ENCODE measurements at regions not wholly inside any gene's neighbourhood (a gene's known extent, or its start where the extent isn't known, plus 50 kb on each side); places are given as distances from the start of the nearest gene placed in this dataset.

- TF ChIP-seq, protein P1, sequence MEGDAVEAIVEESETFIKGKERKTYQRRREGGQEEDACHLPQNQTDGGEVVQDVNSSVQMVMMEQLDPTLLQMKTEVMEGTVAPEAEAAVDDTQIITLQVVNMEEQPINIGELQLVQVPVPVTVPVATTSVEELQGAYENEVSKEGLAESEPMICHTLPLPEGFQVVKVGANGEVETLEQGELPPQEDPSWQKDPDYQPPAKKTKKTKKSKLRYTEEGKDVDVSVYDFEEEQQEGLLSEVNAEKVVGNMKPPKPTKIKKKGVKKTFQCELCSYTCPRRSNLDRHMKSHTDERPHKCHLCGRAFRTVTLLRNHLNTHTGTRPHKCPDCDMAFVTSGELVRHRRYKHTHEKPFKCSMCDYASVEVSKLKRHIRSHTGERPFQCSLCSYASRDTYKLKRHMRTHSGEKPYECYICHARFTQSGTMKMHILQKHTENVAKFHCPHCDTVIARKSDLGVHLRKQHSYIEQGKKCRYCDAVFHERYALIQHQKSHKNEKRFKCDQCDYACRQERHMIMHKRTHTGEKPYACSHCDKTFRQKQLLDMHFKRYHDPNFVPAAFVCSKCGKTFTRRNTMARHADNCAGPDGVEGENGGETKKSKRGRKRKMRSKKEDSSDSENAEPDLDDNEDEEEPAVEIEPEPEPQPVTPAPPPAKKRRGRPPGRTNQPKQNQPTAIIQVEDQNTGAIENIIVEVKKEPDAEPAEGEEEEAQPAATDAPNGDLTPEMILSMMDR (IDR thresholded peaks at IDR 0.05; ENCODE audit: unreplicated experiment): no peak
- Mint-ChIP-seq H3K27me3 (ENCODE audit: unreplicated experiment) (peaks cover 18% of the 10 kb centered on the region), H3K27ac (ENCODE audit: unreplicated experiment) (no peak overlapping the region), H3K9me3 (ENCODE audit: unreplicated experiment) (no peaks in the 10 kb centered on the region), H3K4me3 (ENCODE audit: unreplicated experiment) (peak overlapping the region; percentile 82), H3K36me3 (ENCODE audit: low read depth, unreplicated experiment) (no peaks in the 10 kb centered on the region), H3K4me1 (ENCODE audit: unreplicated experiment) (peaks cover 6% of the 10 kb centered on the region)
- peak; percentile 18 for DNase-seq (ENCODE audit: low spot score)
Measured at GRCh38 chr20:56924292-56925081, 295.4 kb downstream of the TFAP2C start.

DNA sequence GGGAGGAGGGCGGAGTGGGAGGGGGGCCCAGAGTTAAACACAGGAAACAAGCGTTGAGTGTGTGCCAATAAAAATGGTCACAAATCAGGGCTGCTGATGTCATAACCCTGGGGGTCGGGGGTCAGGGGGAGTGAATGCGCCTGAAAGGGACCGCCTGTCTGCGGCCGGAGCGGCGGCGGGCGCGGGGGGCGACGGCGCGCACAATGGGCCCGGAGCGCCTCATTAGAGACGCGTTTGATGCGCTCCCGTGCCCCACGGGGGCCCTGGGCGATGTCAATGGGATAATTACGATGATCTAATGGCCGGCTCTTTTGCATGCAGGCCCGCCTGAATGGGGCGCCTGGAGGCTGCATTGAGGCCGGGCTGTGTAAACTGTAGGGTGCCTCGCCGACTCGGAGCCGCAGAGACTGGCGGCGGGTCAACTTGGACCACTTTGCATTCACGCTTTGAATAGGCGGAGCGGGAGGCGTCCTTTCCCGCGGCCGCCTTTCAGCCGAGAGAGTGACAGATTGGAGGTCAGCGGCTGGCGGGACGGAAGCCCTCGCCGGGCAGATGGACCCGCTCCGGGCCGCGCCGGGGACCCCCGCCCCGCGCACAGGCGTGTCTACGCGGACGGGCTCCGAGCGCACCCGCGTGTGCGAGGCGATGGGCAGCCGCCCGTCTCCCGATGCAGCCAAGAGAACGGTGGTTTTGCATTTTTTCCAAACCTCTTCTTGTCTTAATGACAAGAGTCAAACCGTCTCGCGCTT, 296.1 kb downstream of the TFAP2C start:
- H3K27me3 Mint-ChIP-seq (ENCODE audit: unreplicated experiment): peaks cover 20% of the 10 kb centered on the region
- H3K4me1 Mint-ChIP-seq (ENCODE audit: unreplicated experiment): peaks cover 6% of the 10 kb centered on the region
- H3K36me3 Mint-ChIP-seq (ENCODE audit: low read depth, unreplicated experiment): no peaks in the 10 kb centered on the region
- H3K9me3 Mint-ChIP-seq (ENCODE audit: unreplicated experiment): no peaks in the 10 kb centered on the region
- TF ChIP-seq, protein P1 (IDR thresholded peaks at IDR 0.05; ENCODE audit: unreplicated experiment): no peak
- H3K4me3 Mint-ChIP-seq (ENCODE audit: unreplicated experiment): peak overlapping the region; percentile 82
- DNase-seq (ENCODE audit: low spot score): peak; percentile 25
- no peak overlapping the region for H3K27ac Mint-ChIP-seq (ENCODE audit: unreplicated experiment)

GRCh38 chr20:56925831-56926170, 296.7 kb downstream of the TFAP2C start:
- no peaks in the 10 kb centered on the region for H3K9me3 Mint-ChIP-seq (ENCODE audit: unreplicated experiment)
- peaks cover 6% of the 10 kb centered on the region for H3K4me1 Mint-ChIP-seq (ENCODE audit: unreplicated experiment)
- DNase-seq (ENCODE audit: low spot score): peak; percentile 22
- no peaks in the 10 kb centered on the region for H3K36me3 Mint-ChIP-seq (ENCODE audit: low read depth, unreplicated experiment)
- H3K27ac Mint-ChIP-seq (ENCODE audit: unreplicated experiment): no peak overlapping the region
- TF ChIP-seq, protein P1 (IDR thresholded peaks at IDR 0.05; ENCODE audit: unreplicated experiment): no peak
- H3K4me3 Mint-ChIP-seq (ENCODE audit: unreplicated experiment): no peak overlapping the region
- peaks cover 22% of the 10 kb centered on the region for H3K27me3 Mint-ChIP-seq (ENCODE audit: unreplicated experiment)

DNA sequence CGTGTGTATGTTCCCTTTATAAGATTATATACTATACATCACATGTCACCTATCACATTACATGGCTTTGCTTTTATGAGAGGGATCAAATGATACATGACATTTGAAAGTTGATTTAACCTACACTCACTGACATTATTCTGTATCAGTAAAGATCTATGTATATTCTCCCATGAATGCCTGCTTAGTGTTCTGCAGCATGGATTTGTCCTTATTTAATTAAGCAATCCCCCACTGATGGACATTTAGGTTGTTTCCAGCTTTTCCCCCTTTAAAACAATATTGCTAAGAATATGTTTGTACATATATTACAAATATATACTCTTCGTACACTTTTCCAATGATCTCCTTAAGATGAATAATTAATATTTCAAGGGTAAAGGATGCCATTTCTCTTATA, 297.4 kb downstream of the TFAP2C start:
- H3K9me3 Mint-ChIP-seq (ENCODE audit: unreplicated experiment): no peaks in the 10 kb centered on the region
- H3K27me3 Mint-ChIP-seq (ENCODE audit: unreplicated experiment): peaks cover 22% of the 10 kb centered on the region
- no peak overlapping the region for H3K4me3 Mint-ChIP-seq (ENCODE audit: unreplicated experiment)
- no peaks in the 10 kb centered on the region for H3K36me3 Mint-ChIP-seq (ENCODE audit: low read depth, unreplicated experiment)
- H3K4me1 Mint-ChIP-seq (ENCODE audit: unreplicated experiment): peaks cover 6% of the 10 kb centered on the region
- H3K27ac Mint-ChIP-seq (ENCODE audit: unreplicated experiment): no peak overlapping the region
- TF ChIP-seq, protein P1 (IDR thresholded peaks at IDR 0.05; ENCODE audit: unreplicated experiment): no peak
- DNase-seq (ENCODE audit: low spot score): no peak

- Mint-ChIP-seq H3K27ac (ENCODE audit: unreplicated experiment) (no peak overlapping the region), H3K4me3 (ENCODE audit: unreplicated experiment) (no peak overlapping the region), H3K9me3 (ENCODE audit: unreplicated experiment) (no peaks in the 10 kb centered on the region), H3K27me3 (ENCODE audit: unreplicated experiment) (peaks cover 22% of the 10 kb centered on the region), H3K4me1 (ENCODE audit: unreplicated experiment) (peaks cover 6% of the 10 kb centered on the region), H3K36me3 (ENCODE audit: low read depth, unreplicated experiment) (no peaks in the 10 kb centered on the region)
- TF ChIP-seq, protein P1 (IDR thresholded peaks at IDR 0.05; ENCODE audit: unreplicated experiment): no peak
- DNase-seq (ENCODE audit: low spot score): no peak
Measured at GRCh38 chr20:56927127-56927526, 298.0 kb downstream of the TFAP2C start.
